HCT116 (cell line): ENCODE measurements at regions not wholly inside any gene's neighbourhood (a gene's known extent, or its start where the extent isn't known, plus 50 kb on each side); places are given as distances from the start of the nearest gene placed in this dataset.
"Not testable (repeated sequence)": the region's sequence is repeated elsewhere in the genome, so short reads cannot be mapped to it uniquely, and the experiment has no call there.

Source experiments
- CBX3 ChIP-seq: IDR thresholded peaks from 2 replicates; pipeline ENCODE4 v1.6.1; 2012; ENCODE audit warnings: low read depth
- CTCF ChIP-seq, 3 experiments: fragments of 200-600 bp in 1 of 3; sonication (generic) in 1 of 3; IDR thresholded peaks in 2 of 3; conservative IDR thresholded peaks in 1 of 3; 2 replicates each; pipeline ENCODE4 v1.5.1; 2012 to 2017; ENCODE audit warnings: low read depth in 2 of 3, low read length in 2 of 3, antibody characterized with exemption in 1 of 3, borderline replicate concordance in 1 of 3, control low read depth in 1 of 3, mild to moderate bottlenecking in 1 of 3, mixed read lengths in 1 of 3, mixed run types in 1 of 3, moderate library complexity in 1 of 3; ENCODE audit not compliant: insufficient read depth in 1 of 3
- EGR1 ChIP-seq: IDR thresholded peaks from 2 replicates; pipeline ENCODE4 v1.6.1; 2012; ENCODE audit warnings: low read depth
- ELF1 ChIP-seq: IDR thresholded peaks from 2 replicates; pipeline ENCODE4 v1.6.1; 2012; ENCODE audit warnings: low read depth, borderline replicate concordance
- FOSL1 ChIP-seq: IDR thresholded peaks from 2 replicates; pipeline ENCODE4 v1.6.1; 2012; ENCODE audit warnings: low read depth
- MAX ChIP-seq: IDR thresholded peaks from 2 replicates; pipeline ENCODE4 v1.6.1; 2012
- POLR2AphosphoS5 ChIP-seq: IDR thresholded peaks from 2 replicates; pipeline ENCODE4 v1.6.1; 2011; ENCODE audit warnings: mild to moderate bottlenecking, low read depth, low read length, moderate library complexity
- ZNF274 ChIP-seq: fragments of 200-500 bp; sonication (Bioruptor generic); IDR thresholded peaks from 2 replicates; pipeline ENCODE4 v1.6.1; 2014; ENCODE audit warnings: mild to moderate bottlenecking, low read depth, low read length, inconsistent platforms

- TF ChIP-seq CTCF (IDR thresholded peaks at IDR 0.05 in 2 of 3, conservative IDR thresholded peaks at IDR 0.05 in 1 of 3; ENCODE audit: borderline replicate concordance in 1 of 3, insufficient read depth in 1 of 3, low read depth in 2 of 3, low read length in 2 of 3); MAX; CBX3; POLR2AphosphoS5; FOSL1; ELF1; ZNF274; EGR1: not testable (repeated sequence)
These were observed 249.2 kb upstream of the NBPF12 start for GRCh38 chr1:146688893-146689292.
